H1 (cell line): ENCODE measurements at regions not wholly inside any gene's neighbourhood (a gene's known extent, or its start where the extent isn't known, plus 50 kb on each side); places are given as distances from the start of the nearest gene placed in this dataset.

Source experiments
- CTCF ChIA-PET: fragments of 300-600 bp; sonication (Branson Sonifier 250); formaldehyde crosslinking; loops from one replicate; lab custom pipeline; 2021; ENCODE audit not compliant: partially characterized antibody; lab: Charles Lee
- POLR2A ChIA-PET: fragments of 300-600 bp; sonication (Branson Sonifier 250); formaldehyde crosslinking; loops from one replicate; lab custom pipeline; 2021; ENCODE audit warnings: inconsistent platforms; ENCODE audit not compliant: partially characterized antibody; lab: Charles Lee
- DNase-seq, 2 experiments: peaks; one replicate each; pipeline versions ENCODE4 v3.0.0 to v3.0.0-alpha.2; 2010 to 2022; ENCODE audit warnings: low spot score in 2 of 2, low read depth in 1 of 2, mixed read lengths in 1 of 2
- FAIRE-seq: peaks from 2 replicates; lab custom pipeline; 2011; peaks lifted over from hg19 to GRCh38; lab: Jason Lieb, UNC
- H2AFZ ChIP-seq: 2 replicates; pipeline ENCODE4 v1.8.1; 2012; ENCODE audit warnings: low read length, inconsistent platforms
- H2AK5ac ChIP-seq: 2 replicates; pipeline ENCODE4 v1.6.1; 2013; ENCODE audit warnings: low read depth, low read length
- H2BK120ac ChIP-seq: replicated peaks from 2 replicates; pipeline ENCODE3; 2013; ENCODE audit warnings: low read depth, low read length, inconsistent platforms
- H2BK12ac ChIP-seq: 2 replicates; pipeline ENCODE4 v1.6.1; 2013; ENCODE audit warnings: low read depth, low read length
- H2BK15ac ChIP-seq: 2 replicates; pipeline ENCODE4 v1.6.1; 2013; ENCODE audit warnings: low read length
- H2BK20ac ChIP-seq: 2 replicates; pipeline ENCODE4 v1.6.1; 2013; ENCODE audit warnings: low read length
- H2BK5ac ChIP-seq: 2 replicates; pipeline ENCODE4 v1.6.1; 2013; ENCODE audit warnings: low read depth, low read length
- H3K14ac ChIP-seq: 2 replicates; pipeline ENCODE4 v1.6.1; 2013; ENCODE audit warnings: inconsistent platforms; ENCODE audit not compliant: insufficient read length
- H3K18ac ChIP-seq: 2 replicates; pipeline ENCODE4 v1.6.1; 2013; ENCODE audit warnings: low read length; ENCODE audit errors: extremely low read depth
- H3K23ac ChIP-seq: 2 replicates; pipeline ENCODE4 v1.6.1; 2013; ENCODE audit warnings: inconsistent platforms; ENCODE audit not compliant: insufficient read length
- H3K23me2 ChIP-seq: 2 replicates; pipeline ENCODE4 v1.6.1; 2013; ENCODE audit warnings: low read depth, low read length
- H3K27ac ChIP-seq: 2 replicates; pipeline ENCODE4 v1.6.1; 2011; ENCODE audit warnings: low read depth, low read length, inconsistent platforms
- H3K27me3 ChIP-seq, 4 experiments: replicated peaks in 1 of 4; 1 replicate in 1 of 4; 2 replicates in 3 of 4; pipeline versions ENCODE4 v1.6.1 to v1.8.1; 2011 to 2013; ENCODE audit warnings: low read length in 3 of 4, mild to moderate bottlenecking in 3 of 4, inconsistent platforms in 2 of 4, mixed read lengths in 2 of 4, moderate library complexity in 1 of 4; ENCODE audit not compliant: control insufficient read depth in 3 of 4, insufficient read depth in 3 of 4; ENCODE audit errors: extremely low read depth in 1 of 4
- H3K36me3 ChIP-seq, 4 experiments: 2 replicates each; pipeline versions ENCODE4 v1.6.1 to v1.8.1; 2011 to 2013; ENCODE audit warnings: mild to moderate bottlenecking in 4 of 4, low read length in 3 of 4, moderate library complexity in 2 of 4, control low read depth in 1 of 4, inconsistent platforms in 1 of 4; ENCODE audit not compliant: insufficient read depth in 4 of 4, control insufficient read depth in 2 of 4
- H3K4ac ChIP-seq: replicated peaks from 2 replicates; pipeline ENCODE3; 2013; ENCODE audit warnings: low read length, low read depth, mixed read lengths, inconsistent platforms; ENCODE audit not compliant: insufficient read length
- H3K4me1 ChIP-seq, 4 experiments: replicated peaks in 1 of 4; 1 replicate in 1 of 4; 2 replicates in 3 of 4; pipeline versions ENCODE4 v1.6.1 to v1.8.1; 2011 to 2013; ENCODE audit warnings: low read length in 3 of 4, inconsistent platforms in 2 of 4, mixed read lengths in 1 of 4; ENCODE audit not compliant: insufficient read depth in 4 of 4, control insufficient read depth in 3 of 4
- H3K4me2 ChIP-seq, 2 experiments: 2 replicates each; pipeline versions ENCODE4 v1.6.1 to v1.8.1; 2011 to 2013; ENCODE audit warnings: low read depth in 2 of 2, low read length in 2 of 2, control low read depth in 1 of 2, inconsistent platforms in 1 of 2, mild to moderate bottlenecking in 1 of 2; ENCODE audit not compliant: insufficient read depth in 1 of 2
- H3K4me3 ChIP-seq, 4 experiments: fragments of 200-600, 300-600 bp in 1 of 4; sonication (generic), shearing (Covaris generic), sonication (Bioruptor Twin) in 1 of 4; 2 replicates each; pipeline versions ENCODE4 v1.5.1 to v1.8.1; 2011 to 2016; ENCODE audit warnings: low read length in 4 of 4, low read depth in 3 of 4, control low read depth in 2 of 4, inconsistent platforms in 2 of 4, mild to moderate bottlenecking in 2 of 4, mixed read lengths in 1 of 4, moderate library complexity in 1 of 4; ENCODE audit not compliant: insufficient read depth in 2 of 4; ENCODE audit errors: extremely low read depth in 1 of 4
- H3K56ac ChIP-seq: replicated peaks from 2 replicates; pipeline ENCODE3; 2013; ENCODE audit warnings: low read depth, mild to moderate bottlenecking, mixed read lengths, low read length, inconsistent platforms; ENCODE audit not compliant: insufficient read length
- H3K79me1 ChIP-seq: 2 replicates; pipeline ENCODE4 v1.6.1; 2013; ENCODE audit warnings: low read depth, low read length, control low read depth
- H3K79me2 ChIP-seq, 2 experiments: 2 replicates each; pipeline versions ENCODE4 v1.6.1 to v1.8.1; 2012 to 2013; ENCODE audit warnings: low read length in 2 of 2, mild to moderate bottlenecking in 2 of 2, inconsistent platforms in 1 of 2; ENCODE audit not compliant: insufficient read depth in 2 of 2, control insufficient read depth in 1 of 2
- H3K9ac ChIP-seq, 4 experiments: replicated peaks in 1 of 4; 1 replicate in 1 of 4; 2 replicates in 3 of 4; pipeline versions ENCODE4 v1.6.1 to v1.8.1; 2011 to 2013; ENCODE audit warnings: low read depth in 3 of 4, low read length in 3 of 4, control low read depth in 2 of 4, mild to moderate bottlenecking in 2 of 4, moderate library complexity in 2 of 4, inconsistent platforms in 1 of 4; ENCODE audit errors: extremely low read depth in 1 of 4
- H3K9me3 ChIP-seq, 2 experiments: 2 replicates each; pipeline versions ENCODE4 v1.6.1 to v1.8.1; 2012 to 2013; ENCODE audit warnings: mild to moderate bottlenecking in 2 of 2, moderate library complexity in 2 of 2, control low read depth in 1 of 2, inconsistent platforms in 1 of 2, low read depth in 1 of 2, low read length in 1 of 2, mixed read lengths in 1 of 2; ENCODE audit not compliant: insufficient read depth in 2 of 2
- H4K20me1 ChIP-seq, 2 experiments: replicated peaks in 1 of 2; 2 replicates each; pipeline versions ENCODE3 to v1.8.1; 2011 to 2013; ENCODE audit warnings: inconsistent platforms in 2 of 2, low read length in 2 of 2, mild to moderate bottlenecking in 1 of 2; ENCODE audit not compliant: insufficient read depth in 2 of 2, control insufficient read depth in 1 of 2
- H4K5ac ChIP-seq: 2 replicates; pipeline ENCODE4 v1.6.1; 2013; ENCODE audit warnings: low read length, low read depth, mixed read lengths, inconsistent platforms; ENCODE audit not compliant: insufficient read length
- H4K8ac ChIP-seq: 2 replicates; pipeline ENCODE4 v1.8.0; 2013; ENCODE audit warnings: mild to moderate bottlenecking, moderate library complexity, low read length, inconsistent platforms; ENCODE audit not compliant: insufficient read depth; ENCODE audit errors: extremely low read depth
- H4K91ac ChIP-seq: replicated peaks from 2 replicates; pipeline ENCODE3; 2013; ENCODE audit warnings: low read length, mixed read lengths, inconsistent platforms; ENCODE audit not compliant: insufficient read length
- CEBPB ChIP-seq: IDR thresholded peaks from 2 replicates; pipeline ENCODE4 v1.6.1; 2012; ENCODE audit warnings: low read depth, low read length
- EP300 ChIP-seq, 2 experiments: IDR thresholded peaks; 1 replicate in 1 of 2; 2 replicates in 1 of 2; pipeline ENCODE4 v1.6.1; 2011 to 2012; ENCODE audit warnings: low read depth in 2 of 2, low read length in 2 of 2, mild to moderate bottlenecking in 2 of 2, borderline replicate concordance in 1 of 2, inconsistent platforms in 1 of 2, moderate library complexity in 1 of 2
- JUN ChIP-seq: IDR thresholded peaks from 2 replicates; pipeline ENCODE4 v1.6.1; 2011; ENCODE audit warnings: low read depth, mild to moderate bottlenecking, improper control_type of control experiment, low read length
- KDM5A ChIP-seq: fragments of 200-600 bp; IDR thresholded peaks from 2 replicates; pipeline ENCODE4 v1.7.1; 2012; ENCODE audit warnings: mild to moderate bottlenecking, low read length, inconsistent platforms, mixed read lengths
- MAX ChIP-seq: IDR thresholded peaks from 2 replicates; pipeline ENCODE4 v1.6.1; 2012; ENCODE audit warnings: inconsistent platforms
- RNF2 ChIP-seq: fragments of 200-900, 300-1000 bp; sonication (generic); IDR thresholded peaks from 2 replicates; pipeline ENCODE4 v1.7.1; 2016; ENCODE audit warnings: borderline replicate concordance, low read depth, mild to moderate bottlenecking, antibody characterized with exemption, low read length; ENCODE audit not compliant: poor library complexity, severe bottlenecking; ENCODE audit errors: missing control alignments
- TAF7 ChIP-seq: optimal IDR thresholded peaks from 2 replicates; pipeline ENCODE3; 2011; ENCODE audit warnings: low read depth, mild to moderate bottlenecking, inconsistent platforms, low read length, moderate library complexity, borderline replicate concordance
- TBP ChIP-seq: IDR thresholded peaks from 2 replicates; pipeline ENCODE4 v1.6.1; 2011; ENCODE audit warnings: low read depth, low read length, improper control_type of control experiment
- WGBS, 2 experiments: shearing (Covaris generic) in 1 of 2; methylation state at CpG; one replicate each; pipeline versions ENCODE4 v1.1.6 to v1.1.7; 2013 to 2015; ENCODE audit warnings: low lambda C conversion rate in 2 of 2, mixed read lengths in 2 of 2, inconsistent platforms in 1 of 2, low coverage in 1 of 2, missing lambda C conversion rate in 1 of 2; ENCODE audit not compliant: insufficient replicate concordance in 2 of 2, insufficient coverage in 1 of 2, insufficient read length in 1 of 2; ENCODE audit errors: extremely low coverage in 1 of 2, missing lambda C conversion rate in 1 of 2; 5-methylcytosine and 5-hydroxymethylcytosine counted together

GRCh38 chr18:65035701-65036100 is 715.1 kb upstream of the CDH7 start:
- Histone ChIP-seq H3K36me3 (no peaks in the 10 kb centered on the region), H3K79me2 (no peaks in the 10 kb centered on the region), H3K27me3 (no peaks in the 10 kb centered on the region), H3K18ac (no peak overlapping the region), H3K14ac (no peak overlapping the region), H3K56ac (no peak overlapping the region), H3K27ac (no peak overlapping the region), H4K91ac (no peak overlapping the region), H3K23ac (no peak overlapping the region), H2AFZ (no peak overlapping the region), H2BK20ac (no peak overlapping the region), H4K20me1 (no peaks in the 10 kb centered on the region), H3K9me3 (no peaks in the 10 kb centered on the region), H2BK120ac (no peak overlapping the region), H3K79me1 (no peaks in the 10 kb centered on the region), H2AK5ac (no peak overlapping the region), H4K5ac (no peak overlapping the region), H3K4me1 (no peaks in the 10 kb centered on the region), H3K4me2 (no peak overlapping the region), H3K4ac (no peak overlapping the region), H4K8ac (no peak overlapping the region), H2BK12ac (no peak overlapping the region), H3K4me3 (no peak overlapping the region), H2BK5ac (no peak overlapping the region), H3K9ac (no peak overlapping the region), H3K23me2 (no peaks in the 10 kb centered on the region), H2BK15ac (no peak overlapping the region)
- no peak for FAIRE-seq
- TF ChIP-seq CEBPB (no peak), EP300 (IDR thresholded peaks at IDR 0.05; ENCODE audit: borderline replicate concordance in 1 of 2, low read depth in 2 of 2, low read length in 2 of 2) (no peak), MAX (no peak), TAF7 (no peak), RNF2 (no peak), JUN (no peak), KDM5A (no peak), TBP (no peak)
- POLR2A ChIA-PET = no interaction called here
- 96% methylated on average over 3 of the region's 3 CpGs; no CpG with 5 or more reads in 1 of the 2 experiments for WGBS, 2 experiments
- CTCF ChIA-PET = no interaction called here
- no peak for DNase-seq
